ENCODE measurements at regions not wholly inside any gene's neighbourhood (a gene's known extent, or its start where the extent isn't known, plus 50 kb on each side); places are given as distances from the start of the nearest gene placed in this dataset.
"Not testable (repeated sequence)": the region's sequence is repeated elsewhere in the genome, so short reads cannot be mapped to it uniquely, and the experiment has no call there.

DNA sequence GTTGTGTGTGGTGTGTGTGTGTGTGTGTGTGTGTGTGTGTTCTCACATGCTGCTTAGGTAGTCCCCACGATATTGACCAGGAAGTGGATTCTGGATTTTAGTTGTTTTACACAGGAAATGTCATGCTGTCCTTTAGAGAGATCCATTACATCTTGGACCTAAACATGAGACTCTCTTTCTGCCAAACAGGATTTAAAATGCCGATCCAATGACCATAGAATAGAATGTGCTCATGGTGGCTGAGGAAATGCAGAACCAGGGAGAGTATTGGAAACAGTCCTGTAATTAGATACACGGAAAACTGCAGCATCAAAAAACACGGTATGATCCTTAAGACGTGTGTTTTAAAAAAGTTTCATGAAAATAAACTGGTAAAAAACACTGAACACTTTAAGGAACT lies 347.8 kb upstream of the FRG1 start:
- WGBS, 2 donors, result 69 to 70% methylated on average over 5 of the region's 5 CpGs
- no peak for DNase-seq (ENCODE audit: low spot score in 2 of 2)
- Histone ChIP-seq H3K4me1 (no peaks in the 10 kb centered on the region), H3K4me3 (no peak overlapping the region), H3K36me3 (no peaks in the 10 kb centered on the region), H3K27ac (no peak overlapping the region), H3K27me3 (no peaks in the 10 kb centered on the region), H3K9me3 (no peaks in the 10 kb centered on the region)
- TF ChIP-seq EP300 (IDR thresholded peaks at IDR 0.05), result no peak
- no peak for TF ChIP-seq POLR2A (IDR thresholded peaks at IDR 0.05)
- TF ChIP-seq, protein P1, sequence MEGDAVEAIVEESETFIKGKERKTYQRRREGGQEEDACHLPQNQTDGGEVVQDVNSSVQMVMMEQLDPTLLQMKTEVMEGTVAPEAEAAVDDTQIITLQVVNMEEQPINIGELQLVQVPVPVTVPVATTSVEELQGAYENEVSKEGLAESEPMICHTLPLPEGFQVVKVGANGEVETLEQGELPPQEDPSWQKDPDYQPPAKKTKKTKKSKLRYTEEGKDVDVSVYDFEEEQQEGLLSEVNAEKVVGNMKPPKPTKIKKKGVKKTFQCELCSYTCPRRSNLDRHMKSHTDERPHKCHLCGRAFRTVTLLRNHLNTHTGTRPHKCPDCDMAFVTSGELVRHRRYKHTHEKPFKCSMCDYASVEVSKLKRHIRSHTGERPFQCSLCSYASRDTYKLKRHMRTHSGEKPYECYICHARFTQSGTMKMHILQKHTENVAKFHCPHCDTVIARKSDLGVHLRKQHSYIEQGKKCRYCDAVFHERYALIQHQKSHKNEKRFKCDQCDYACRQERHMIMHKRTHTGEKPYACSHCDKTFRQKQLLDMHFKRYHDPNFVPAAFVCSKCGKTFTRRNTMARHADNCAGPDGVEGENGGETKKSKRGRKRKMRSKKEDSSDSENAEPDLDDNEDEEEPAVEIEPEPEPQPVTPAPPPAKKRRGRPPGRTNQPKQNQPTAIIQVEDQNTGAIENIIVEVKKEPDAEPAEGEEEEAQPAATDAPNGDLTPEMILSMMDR (IDR thresholded peaks at IDR 0.05), result no peak

- Histone ChIP-seq H3K9me3 (no peaks in the 10 kb centered on the region), H3K27me3 (no peaks in the 10 kb centered on the region), H3K27ac (no peak overlapping the region), H3K4me1 (no peaks in the 10 kb centered on the region), H3K4me3 (no peak overlapping the region), H3K36me3 (no peaks in the 10 kb centered on the region)
- no peak for TF ChIP-seq EP300 (IDR thresholded peaks at IDR 0.05)
- TF ChIP-seq, protein P1 (IDR thresholded peaks at IDR 0.05), result no peak
- TF ChIP-seq POLR2A (IDR thresholded peaks at IDR 0.05), result no peak
- no peak for DNase-seq (ENCODE audit: low spot score in 2 of 2)
- WGBS, 2 donors, result 55 to 69% methylated on average over 8 of the region's 8 CpGs
Observed at GRCh38 chr4:189597341-189597740, 343.3 kb upstream of the FRG1 start.

GRCh38 chr4:189600264-189600663 lies 340.4 kb upstream of the FRG1 start:
- 79 to 93% methylated on average over 6 of the region's 6 CpGs for WGBS, 2 donors
- no peaks in the 10 kb centered on the region for H3K9me3 ChIP-seq
- H3K36me3 ChIP-seq, result no peaks in the 10 kb centered on the region
- TF ChIP-seq EP300 (IDR thresholded peaks at IDR 0.05) (no peak), POLR2A (IDR thresholded peaks at IDR 0.05) (no peak)
- TF ChIP-seq, protein P1 (IDR thresholded peaks at IDR 0.05), result no peak
- no peak for DNase-seq (ENCODE audit: low spot score in 2 of 2)
- H3K4me1 ChIP-seq, result no peaks in the 10 kb centered on the region
- H3K27ac ChIP-seq, result no peak overlapping the region
- no peaks in the 10 kb centered on the region for H3K27me3 ChIP-seq
- no peak overlapping the region for H3K4me3 ChIP-seq

DNA sequence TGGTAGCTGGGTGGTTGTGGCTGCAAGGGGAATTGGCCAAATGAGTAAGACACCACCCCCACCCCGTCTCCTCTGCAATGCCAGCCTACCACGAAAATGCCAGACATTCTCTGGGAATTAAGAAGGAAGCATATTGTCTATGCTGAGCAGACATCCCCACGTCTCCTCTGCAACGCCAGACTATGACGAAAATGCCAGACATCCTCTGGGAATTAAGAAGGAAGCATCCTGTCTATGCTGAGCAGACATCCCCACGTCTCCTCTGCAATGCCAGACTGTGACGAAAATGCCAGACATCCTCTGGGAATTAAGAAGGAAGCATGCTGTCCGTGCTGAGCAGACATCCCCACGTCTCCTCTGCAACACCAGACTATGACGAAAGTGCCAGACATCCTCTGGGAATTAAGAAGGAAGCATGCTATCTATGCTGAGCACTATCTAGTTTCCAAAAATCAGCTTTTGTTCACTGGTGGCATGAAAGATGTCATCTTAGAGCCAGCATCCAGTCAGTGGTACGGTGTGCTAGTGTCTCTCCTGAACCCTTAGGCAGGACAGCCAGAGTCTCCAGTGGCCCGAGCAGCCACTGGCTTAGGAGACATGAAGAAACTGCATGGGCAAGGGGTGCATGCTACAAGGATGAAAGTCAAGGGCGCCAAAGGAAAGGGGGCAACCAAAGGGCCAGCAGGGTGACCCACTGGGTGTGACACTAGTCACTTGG lies 339.8 kb upstream of the FRG1 start:
- DNase-seq (ENCODE audit: low spot score in 2 of 2), result no peak
- 59 to 65% methylated on average over 13 of the region's 13 CpGs for WGBS, 2 donors
- TF ChIP-seq, protein P1 (IDR thresholded peaks at IDR 0.05), result no peak
- TF ChIP-seq EP300 (IDR thresholded peaks at IDR 0.05) (no peak), POLR2A (IDR thresholded peaks at IDR 0.05) (no peak)
- H3K4me3 ChIP-seq, result no peak overlapping the region
- H3K9me3 ChIP-seq, result no peaks in the 10 kb centered on the region
- H3K4me1 ChIP-seq, result no peaks in the 10 kb centered on the region
- H3K27me3 ChIP-seq, result no peaks in the 10 kb centered on the region
- H3K36me3 ChIP-seq, result no peaks in the 10 kb centered on the region
- H3K27ac ChIP-seq, result no peak overlapping the region

DNA sequence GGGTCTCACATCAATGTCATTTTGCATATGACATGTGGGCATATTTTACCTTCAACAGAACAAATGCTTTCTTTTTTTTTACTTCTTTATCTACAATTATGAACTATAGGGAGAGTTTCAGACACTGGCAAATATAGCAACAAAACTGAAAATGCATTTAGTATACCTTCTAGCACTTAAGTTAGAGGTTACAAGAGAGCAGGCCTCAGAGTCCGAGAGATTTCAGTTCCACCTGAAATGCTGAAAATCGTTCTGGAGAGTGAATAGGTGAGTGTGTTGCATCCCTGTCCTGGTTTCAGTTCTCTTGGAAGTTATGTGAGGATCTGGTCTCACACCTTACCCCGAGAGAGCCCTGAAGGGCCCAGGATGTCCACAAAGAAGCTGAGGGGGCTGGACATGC lies 337.8 kb upstream of the FRG1 start:
- not testable (repeated sequence) for H3K4me1 ChIP-seq; H3K36me3 ChIP-seq; H3K27ac ChIP-seq; H3K27me3 ChIP-seq; DNase-seq (ENCODE audit: low spot score in 2 of 2); H3K9me3 ChIP-seq; H3K4me3 ChIP-seq
- WGBS, 2 donors, result 78 to 91% methylated on average over 3 of the region's 3 CpGs

DNA sequence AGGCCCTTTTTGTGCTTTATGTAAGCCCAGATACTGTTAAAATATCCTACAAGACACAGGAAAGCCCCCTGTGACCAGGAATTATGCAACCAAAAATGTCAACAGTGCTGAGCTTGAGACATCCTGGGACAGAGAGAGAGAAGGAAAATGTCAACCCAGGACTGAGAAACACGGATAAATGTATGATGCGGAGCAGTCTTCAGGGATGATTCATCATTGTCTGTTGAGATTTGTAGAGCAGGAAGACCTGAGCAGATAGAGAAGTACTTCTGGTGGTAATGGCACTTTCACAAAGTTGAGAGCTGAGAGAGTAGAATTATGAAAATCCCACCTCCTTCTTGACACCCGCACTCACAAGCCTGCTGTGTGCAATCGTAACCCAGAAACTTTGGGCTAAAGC lies 330.1 kb upstream of the FRG1 start:
- 63% methylated on average over 4 of the region's 4 CpGs for WGBS, 2 donors
- not testable (repeated sequence) for H3K4me3 ChIP-seq; H3K36me3 ChIP-seq; H3K4me1 ChIP-seq; H3K27ac ChIP-seq; DNase-seq (ENCODE audit: low spot score in 2 of 2); H3K9me3 ChIP-seq; H3K27me3 ChIP-seq
